G401 (cell line): ENCODE measurements at regions not wholly inside any gene's neighbourhood (a gene's known extent, or its start where the extent isn't known, plus 50 kb on each side); places are given as distances from the start of the nearest gene placed in this dataset.
"Not testable (repeated sequence)": the region's sequence is repeated elsewhere in the genome, so short reads cannot be mapped to it uniquely, and the experiment has no call there.

Source experiments
- DNase-seq: peaks from one replicate; pipeline ENCODE4 v3.0.0-alpha.2; 2015; ENCODE audit warnings: low spot score
- in situ Hi-C: cut with HindIII; loops from 2 replicates; pipeline ENCODE4 v1.10.0; 2016; ENCODE audit warnings: low sequenced_read_pairs, mixed read lengths

GRCh38 chr10:35797187-35797586 lies 155.1 kb upstream of the FZD8 start:
- DNase-seq = no peak
- in situ Hi-C loops = no loop called here

- no peak for DNase-seq
- in situ Hi-C loops = no loop called here
Measured at GRCh38 chr10:35795131-35795824, 153.2 kb upstream of the FZD8 start.

- DNase-seq = no peak
- in situ Hi-C loops = no loop called here
Measured at GRCh38 chr10:35794703-35795102, 152.6 kb upstream of the FZD8 start.

GRCh38 chr10:35792291-35792690 lies 150.2 kb upstream of the FZD8 start:
- in situ Hi-C loops = no loop called here

GRCh38 chr10:35789996-35790395 lies 147.9 kb upstream of the FZD8 start:
- in situ Hi-C loops = no loop called here
- DNase-seq = no peak

More at GRCh38 chr10:35792291-35792690, 150.2 kb upstream of the FZD8 start:
- DNase-seq = no peak

- in situ Hi-C loops = no loop called here
- no peak for DNase-seq
Measured at GRCh38 chr10:35784751-35785150, 142.7 kb upstream of the FZD8 start.

GRCh38 chr10:35783305-35783838 lies 141.3 kb upstream of the FZD8 start:
- DNase-seq = no peak
- in situ Hi-C loops = no loop called here

- in situ Hi-C loops = no loop called here
- DNase-seq = no peak
Measured at GRCh38 chr10:35781643-35782035, 139.5 kb upstream of the FZD8 start.

GRCh38 chr10:35780970-35781642 lies 139.0 kb upstream of the FZD8 start:
- in situ Hi-C loops = no loop called here

GRCh38 chr10:35778306-35778705 lies 136.2 kb upstream of the FZD8 start:
- no peak for DNase-seq
- in situ Hi-C loops = no loop called here

More at GRCh38 chr10:35780970-35781642, 139.0 kb upstream of the FZD8 start:
- no peak for DNase-seq

GRCh38 chr10:35776557-35776956 lies 134.5 kb upstream of the FZD8 start:
- DNase-seq, in situ Hi-C loops: not testable (repeated sequence)

- in situ Hi-C loops = no loop called here
- no peak for DNase-seq
Measured at GRCh38 chr10:35774109-35774508, 132.0 kb upstream of the FZD8 start.

- DNase-seq = no peak
- in situ Hi-C loops = no loop called here
Measured at GRCh38 chr10:35770817-35771355, 128.8 kb upstream of the FZD8 start.

GRCh38 chr10:35769795-35770194 lies 127.7 kb upstream of the FZD8 start:
- in situ Hi-C loops = no loop called here
- no peak for DNase-seq

- in situ Hi-C loops = no loop called here
- no peak for DNase-seq
Measured at GRCh38 chr10:35768731-35769130, 126.6 kb upstream of the FZD8 start.

GRCh38 chr10:35768011-35768410 lies 125.9 kb upstream of the FZD8 start:
- in situ Hi-C loops = no loop called here
- no peak for DNase-seq

- in situ Hi-C loops = no loop called here
- no peak for DNase-seq
Measured at GRCh38 chr10:35765996-35766395, 123.9 kb upstream of the FZD8 start.

- in situ Hi-C loops = no loop called here
- DNase-seq = no peak
Measured at GRCh38 chr10:35765066-35765527, 123.0 kb upstream of the FZD8 start.

GRCh38 chr10:35762311-35763030 lies 120.4 kb upstream of the FZD8 start:
- DNase-seq = no peak
- in situ Hi-C loops = no loop called here

GRCh38 chr10:35758076-35758475 lies 116.0 kb upstream of the FZD8 start:
- DNase-seq = no peak
- in situ Hi-C loops = no loop called here
